ENCODE measurements at regions not wholly inside any gene's neighbourhood (a gene's known extent, or its start where the extent isn't known, plus 50 kb on each side); places are given as distances from the start of the nearest gene placed in this dataset.

DNA sequence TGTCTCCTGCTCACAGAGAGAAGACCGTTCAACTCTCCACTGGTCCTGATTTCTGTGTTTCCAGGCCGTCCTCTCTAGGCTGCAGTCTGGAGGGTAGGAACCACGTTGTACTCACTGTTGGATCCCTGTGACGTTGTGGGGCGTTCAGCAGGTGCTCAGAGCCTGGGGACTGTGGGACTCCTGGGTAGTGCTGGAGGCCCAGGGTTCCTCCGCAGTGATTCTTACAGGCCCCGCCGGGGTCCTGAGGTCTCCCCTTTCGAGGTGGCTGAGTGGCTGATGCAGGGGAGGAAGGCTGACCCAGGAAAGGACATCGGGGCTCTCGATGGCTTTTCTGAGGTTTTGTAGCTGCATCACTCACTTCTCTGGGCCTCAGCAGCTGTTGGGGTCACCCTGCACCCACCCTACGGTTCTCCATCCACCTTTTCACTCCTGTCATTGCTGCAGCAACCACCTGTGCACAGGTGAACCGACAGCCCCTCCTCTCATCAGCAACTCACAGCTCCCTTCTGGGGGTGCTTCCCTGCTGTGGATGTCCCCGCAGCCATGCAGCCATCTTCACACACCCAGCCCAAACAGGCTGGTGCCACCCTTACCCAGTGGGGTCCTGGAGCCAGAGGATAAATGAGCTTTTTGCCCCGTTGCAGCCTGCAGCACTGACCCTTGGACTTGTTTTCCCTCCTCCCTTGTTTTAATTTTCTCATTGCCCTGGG, 169.6 kb upstream of the HDAC4 start:
- Histone ChIP-seq H3K9me3 (ENCODE audit: control insufficient read depth, insufficient read depth, low read depth, low read length) (no peaks in the 10 kb centered on the region), H3K4me3 (ENCODE audit: low read depth, low read length) (no peak overlapping the region), H3K27ac (ENCODE audit: extremely low read depth, low read depth, low read length) (no peak overlapping the region), H3K4me1 (ENCODE audit: control insufficient read depth, insufficient read depth, low read length) (no peaks in the 10 kb centered on the region), H3K36me3 (ENCODE audit: control insufficient read depth in 2 of 2, insufficient read depth in 1 of 2, low read length in 2 of 2) (no peaks in the 10 kb centered on the region)
- POLR2A ChIA-PET, result no interaction called here
- TF ChIP-seq ZNF837 (tag by site-specific recombination; IDR thresholded peaks at IDR 0.05), result no peak
- no peak for TF ChIP-seq ZBTB6 (tag by site-specific recombination; IDR thresholded peaks at IDR 0.05)
- no peak for TF ChIP-seq ZBTB21 (tag by site-specific recombination; IDR thresholded peaks at IDR 0.05)
- CTCF ChIA-PET, result no interaction called here

- Histone ChIP-seq H3K9me3 (ENCODE audit: control insufficient read depth, insufficient read depth, low read depth, low read length) (no peaks in the 10 kb centered on the region), H3K27ac (ENCODE audit: extremely low read depth, low read depth, low read length) (no peak overlapping the region), H3K36me3 (ENCODE audit: control insufficient read depth in 2 of 2, insufficient read depth in 1 of 2, low read length in 2 of 2) (no peaks in the 10 kb centered on the region), H3K4me1 (ENCODE audit: control insufficient read depth, insufficient read depth, low read length) (no peaks in the 10 kb centered on the region), H3K4me3 (ENCODE audit: low read depth, low read length) (no peak overlapping the region)
- POLR2A ChIA-PET, result no interaction called here
- peak; percentile 64 for TF ChIP-seq GLIS1 (tag by site-specific recombination; IDR thresholded peaks at IDR 0.05)
- TF ChIP-seq ZNF2 (tag by site-specific recombination; IDR thresholded peaks at IDR 0.05), result no peak
- TF ChIP-seq EGR2 (tag by site-specific recombination; IDR thresholded peaks at IDR 0.05; ENCODE audit: low read depth), result peak; percentile 46; the same call in 1 of the 2 replicates
- no peak for TF ChIP-seq ZNF324 (tag by site-specific recombination; IDR thresholded peaks at IDR 0.05)
- peak; percentile 57 for TF ChIP-seq ZFHX2 (tag by site-specific recombination; conservative IDR thresholded peaks at IDR 0.05)
- CTCF ChIA-PET, result no interaction called here
Measured at GRCh38 chr2:239569401-239570090, 168.7 kb upstream of the HDAC4 start.

- TF ChIP-seq ZNF521 (tag by site-specific recombination; IDR thresholded peaks at IDR 0.05) (no peak), ZNF404 (tag by site-specific recombination; IDR thresholded peaks at IDR 0.05) (no peak), ZNF26 (tag by site-specific recombination; IDR thresholded peaks at IDR 0.05) (no peak), ZNF140 (tag by site-specific recombination; IDR thresholded peaks at IDR 0.05) (no peak), ZNF624 (tag by site-specific recombination; IDR thresholded peaks at IDR 0.05) (no peak), ZNF777 (tag by site-specific recombination; IDR thresholded peaks at IDR 0.05; ENCODE audit: borderline replicate concordance) (no peak)
- TF ChIP-seq, protein P1, sequence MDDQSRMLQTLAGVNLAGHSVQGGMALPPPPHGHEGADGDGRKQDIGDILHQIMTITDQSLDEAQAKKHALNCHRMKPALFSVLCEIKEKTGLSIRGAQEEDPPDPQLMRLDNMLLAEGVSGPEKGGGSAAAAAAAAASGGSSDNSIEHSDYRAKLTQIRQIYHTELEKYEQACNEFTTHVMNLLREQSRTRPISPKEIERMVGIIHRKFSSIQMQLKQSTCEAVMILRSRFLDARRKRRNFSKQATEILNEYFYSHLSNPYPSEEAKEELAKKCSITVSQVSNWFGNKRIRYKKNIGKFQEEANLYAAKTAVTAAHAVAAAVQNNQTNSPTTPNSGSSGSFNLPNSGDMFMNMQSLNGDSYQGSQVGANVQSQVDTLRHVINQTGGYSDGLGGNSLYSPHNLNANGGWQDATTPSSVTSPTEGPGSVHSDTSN (CRISPR knock-in tag; IDR thresholded peaks at IDR 0.05), result no peak
- Histone ChIP-seq H3K9me3 (ENCODE audit: control insufficient read depth, insufficient read depth, low read depth, low read length) (no peaks in the 10 kb centered on the region), H3K36me3 (ENCODE audit: control insufficient read depth in 2 of 2, insufficient read depth in 1 of 2, low read length in 2 of 2) (no peaks in the 10 kb centered on the region), H3K27ac (ENCODE audit: extremely low read depth, low read depth, low read length) (no peak overlapping the region), H3K4me3 (ENCODE audit: low read depth, low read length) (no peak overlapping the region), H3K4me1 (ENCODE audit: control insufficient read depth, insufficient read depth, low read length) (no peaks in the 10 kb centered on the region)
- CTCF ChIA-PET, result interaction anchor here (0.6 kb wide), 1 partner anchor 520 kb away, joined by 3 read pairs; no protein-coding TSS in a partner anchor
- POLR2A ChIA-PET, result no interaction called here
Measured at GRCh38 chr2:239568601-239569000, 167.8 kb upstream of the HDAC4 start.

All from HEK293 (cell line).